ENCODE measurements at regions not wholly inside any gene's neighbourhood (a gene's known extent, or its start where the extent isn't known, plus 50 kb on each side); places are given as distances from the start of the nearest gene placed in this dataset.

GRCh38 chr4:125013891-125014290, 300.9 kb upstream of the FAT4 start:
- no peak for TF ChIP-seq POLR2A (IDR thresholded peaks at IDR 0.05; ENCODE audit: borderline replicate concordance, extremely low read depth, insufficient read depth, insufficient read length)
- no peak for TF ChIP-seq JUND (IDR thresholded peaks at IDR 0.05)
- TF ChIP-seq SP1 (IDR thresholded peaks at IDR 0.05; ENCODE audit: low read depth) = no peak
- no peak for TF ChIP-seq RAD21 (IDR thresholded peaks at IDR 0.05; ENCODE audit: low read depth)
- no peak for TF ChIP-seq EZH2 (IDR thresholded peaks at IDR 0.05)
- TF ChIP-seq CTCF (IDR thresholded peaks at IDR 0.05 in 2 of 3, conservative IDR thresholded peaks at IDR 0.05 in 1 of 3; ENCODE audit: borderline replicate concordance in 1 of 3, insufficient read depth in 1 of 3, low read depth in 2 of 3, low read length in 2 of 3) = no peak
- no peak for TF ChIP-seq YY1 (IDR thresholded peaks at IDR 0.05; ENCODE audit: extremely low read depth, insufficient replicate concordance, low read depth, low read length)
- no peak for TF ChIP-seq ZNF274 (IDR thresholded peaks at IDR 0.05; ENCODE audit: low read depth, low read length)
- no peak for TF ChIP-seq POLR2AphosphoS5 (IDR thresholded peaks at IDR 0.05; ENCODE audit: low read depth, low read length)
- TF ChIP-seq MAX (IDR thresholded peaks at IDR 0.05) = no peak
- no peak for TF ChIP-seq CEBPB (IDR thresholded peaks at IDR 0.05; ENCODE audit: low read depth)

All from HCT116 (cell line).